Liver (tissue), 8 donors: ENCODE measurements at regions not wholly inside any gene's neighbourhood (a gene's known extent, or its start where the extent isn't known, plus 50 kb on each side); places are given as distances from the start of the nearest gene placed in this dataset.

ENCODE experiments used
- DNase-seq: peaks from one replicate; pipeline ENCODE4 v3.0.0-alpha.2; 2017; ENCODE audit warnings: low spot score
- H3K27ac ChIP-seq, 2 donors: one replicate each; pipeline ENCODE4 v1.7.0; 2013; ENCODE audit warnings: inconsistent platforms in 2 of 2, low read length in 2 of 2, control low read depth in 1 of 2, low read depth in 1 of 2, mild to moderate bottlenecking in 1 of 2
- H3K27me3 ChIP-seq, 4 donors: one replicate each; pipeline versions ENCODE4 v1.6.1 to v1.7.0; 2013; ENCODE audit warnings: low read length in 3 of 4, inconsistent platforms in 1 of 4, mild to moderate bottlenecking in 1 of 4, moderate library complexity in 1 of 4; ENCODE audit not compliant: control insufficient read depth in 4 of 4, insufficient read depth in 4 of 4
- H3K36me3 ChIP-seq, 4 donors: one replicate each; pipeline versions ENCODE4 v1.6.1 to v1.7.0; 2013; ENCODE audit warnings: low read length in 3 of 4, mild to moderate bottlenecking in 3 of 4, low read depth in 1 of 4, moderate library complexity in 1 of 4; ENCODE audit not compliant: control insufficient read depth in 4 of 4, insufficient read depth in 3 of 4
- H3K4me1 ChIP-seq, 4 donors: one replicate each; pipeline versions ENCODE4 v1.6.1 to v1.7.0; 2013; ENCODE audit warnings: low read length in 3 of 4, mild to moderate bottlenecking in 3 of 4, moderate library complexity in 1 of 4; ENCODE audit not compliant: control insufficient read depth in 4 of 4, insufficient read depth in 4 of 4
- H3K4me3 ChIP-seq, 3 donors: one replicate each; pipeline versions ENCODE4 v1.6.1 to v1.7.0; 2013; ENCODE audit warnings: low read length in 3 of 3, control low read depth in 1 of 3, low read depth in 1 of 3, mild to moderate bottlenecking in 1 of 3
- H3K9ac ChIP-seq, 2 donors: one replicate each; pipeline ENCODE4 v1.7.0; 2013; ENCODE audit warnings: low read length in 2 of 2, mild to moderate bottlenecking in 2 of 2, moderate library complexity in 2 of 2, control low read depth in 1 of 2, low read depth in 1 of 2
- H3K9me3 ChIP-seq, 4 donors: one replicate each; pipeline versions ENCODE4 v1.6.1 to v1.7.0; 2013; ENCODE audit warnings: low read length in 3 of 4; ENCODE audit not compliant: control insufficient read depth in 4 of 4
- EGR1 ChIP-seq, 2 donors: IDR thresholded peaks; 2 replicates each; pipeline ENCODE4 v1.6.1; 2016 to 2018; ENCODE audit warnings: antibody characterized with exemption in 2 of 2, low read depth in 2 of 2
- FOXA1 ChIP-seq: IDR thresholded peaks from 2 replicates; pipeline ENCODE4 v1.6.1; 2016; ENCODE audit warnings: antibody characterized with exemption
- FOXA2 ChIP-seq: IDR thresholded peaks from 2 replicates; pipeline ENCODE4 v1.6.1; 2016; ENCODE audit warnings: antibody characterized with exemption
- GABPA ChIP-seq, 2 donors: IDR thresholded peaks in 1 of 2; conservative IDR thresholded peaks in 1 of 2; 2 replicates each; pipeline ENCODE4 v1.6.1; 2016; ENCODE audit warnings: antibody characterized with exemption in 2 of 2, mild to moderate bottlenecking in 1 of 2, moderate library complexity in 1 of 2
- HNF4A ChIP-seq, 2 donors: conservative IDR thresholded peaks; 2 replicates each; pipeline ENCODE4 v1.6.1; 2016; ENCODE audit warnings: antibody characterized with exemption in 2 of 2, mild to moderate bottlenecking in 2 of 2
- HNF4G ChIP-seq: IDR thresholded peaks from 2 replicates; pipeline ENCODE4 v1.6.1; 2016; ENCODE audit warnings: antibody characterized with exemption
- JUND ChIP-seq, 2 donors: IDR thresholded peaks; 2 replicates each; pipeline ENCODE4 v1.6.1; 2016; ENCODE audit warnings: antibody characterized with exemption in 2 of 2
- NR2F2 ChIP-seq: IDR thresholded peaks from 2 replicates; pipeline ENCODE4 v1.6.1; 2016; ENCODE audit warnings: antibody characterized with exemption
- RAD21 ChIP-seq, 2 donors: IDR thresholded peaks; 2 replicates each; pipeline ENCODE4 v1.6.1; 2016; ENCODE audit warnings: antibody characterized with exemption in 2 of 2, mild to moderate bottlenecking in 2 of 2
- REST ChIP-seq: IDR thresholded peaks from 2 replicates; pipeline ENCODE4 v1.6.1; 2016; ENCODE audit warnings: antibody characterized with exemption, mild to moderate bottlenecking
- RXRA ChIP-seq, 2 donors: IDR thresholded peaks; 2 replicates each; pipeline ENCODE4 v1.6.1; 2017 to 2018; ENCODE audit warnings: antibody characterized with exemption in 2 of 2, mild to moderate bottlenecking in 1 of 2
- SP1 ChIP-seq: IDR thresholded peaks from 2 replicates; pipeline ENCODE4 v1.6.1; 2018; ENCODE audit warnings: antibody characterized with exemption, mild to moderate bottlenecking
- TAF1 ChIP-seq: conservative IDR thresholded peaks from 2 replicates; pipeline ENCODE4 v1.6.1; 2016; ENCODE audit warnings: antibody characterized with exemption, mild to moderate bottlenecking
- YY1 ChIP-seq: IDR thresholded peaks from 2 replicates; pipeline ENCODE4 v1.6.1; 2016; ENCODE audit warnings: antibody characterized with exemption, mild to moderate bottlenecking
- ZBTB33 ChIP-seq: IDR thresholded peaks from 2 replicates; pipeline ENCODE4 v1.6.1; 2016; ENCODE audit warnings: antibody characterized with exemption
- WGBS: extraction: QIAGEN DNeasy Blood & Tissue Kit; methylation state at CpG from one replicate; pipeline ENCODE4 v1.1.7; 2013; 5-methylcytosine and 5-hydroxymethylcytosine counted together
- TF ChIP-seq, protein P1 (sequence below): IDR thresholded peaks from 2 replicates; pipeline ENCODE4 v1.6.1; 2016; ENCODE audit warnings: antibody characterized with exemption
- TF ChIP-seq, protein P2 (sequence below): IDR thresholded peaks from 2 replicates; pipeline ENCODE4 v1.6.1; 2016; ENCODE audit warnings: antibody characterized with exemption
- TF ChIP-seq, protein P3 (sequence below): fragments of 150-350 bp; IDR thresholded peaks from 2 replicates; pipeline ENCODE4 v1.5.1; 2017; ENCODE audit warnings: improper control_type of control experiment, low read depth, low read length; ENCODE audit not compliant: missing input control
- donor health status: healthy.
- donor health status: healthy.
- donor health status: healthy.
- donor health status: healthy.
- donor health status: healthy.

- Histone ChIP-seq H3K27ac (no peak overlapping the region), H3K9ac (no peak overlapping the region), H3K4me3 (no peak overlapping the region), H3K9me3 (no peaks in the 10 kb centered on the region), H3K36me3 (no peaks in the 10 kb centered on the region), H3K4me1 (no peaks in the 10 kb centered on the region), H3K27me3 (peaks cover 0 to 3% (median 1%) of the 10 kb centered on the region in 4 donors)
- TF ChIP-seq, protein P1, sequence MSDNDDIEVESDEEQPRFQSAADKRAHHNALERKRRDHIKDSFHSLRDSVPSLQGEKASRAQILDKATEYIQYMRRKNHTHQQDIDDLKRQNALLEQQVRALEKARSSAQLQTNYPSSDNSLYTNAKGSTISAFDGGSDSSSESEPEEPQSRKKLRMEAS, result no peak
- no peak for TF ChIP-seq EGR1 (IDR thresholded peaks at IDR 0.05; ENCODE audit: low read depth in 2 of 2)
- no peak for TF ChIP-seq ZBTB33
- TF ChIP-seq, protein P2, sequence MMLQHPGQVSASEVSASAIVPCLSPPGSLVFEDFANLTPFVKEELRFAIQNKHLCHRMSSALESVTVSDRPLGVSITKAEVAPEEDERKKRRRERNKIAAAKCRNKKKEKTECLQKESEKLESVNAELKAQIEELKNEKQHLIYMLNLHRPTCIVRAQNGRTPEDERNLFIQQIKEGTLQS, result no peak
- no peak for TF ChIP-seq FOXA1
- no peak for TF ChIP-seq SP1
- WGBS, result 84% methylated on average over 6 of the region's 6 CpGs
- DNase-seq, result no peak
Measured at GRCh38 chr20:48040491-48040890, 255.2 kb upstream of the SULF2 start.

- Histone ChIP-seq H3K4me3 (no peak overlapping the region), H3K4me1 (no peaks in the 10 kb centered on the region), H3K9ac (no peak overlapping the region), H3K27me3 (peaks cover 0 to 3% (median 1%) of the 10 kb centered on the region in 4 donors), H3K27ac (no peak overlapping the region), H3K36me3 (no peaks in the 10 kb centered on the region), H3K9me3 (no peaks in the 10 kb centered on the region)
- WGBS, result 80% methylated on average over 7 of the region's 7 CpGs
- DNase-seq, result no peak
- TF ChIP-seq, protein P2, result no peak
- TF ChIP-seq FOXA2 (no peak), NR2F2 (no peak), TAF1 (no peak), FOXA1 (no peak), ZBTB33 (no peak), REST (no peak), JUND (IDR thresholded peaks at IDR 0.05) (no peak), HNF4A (conservative IDR thresholded peaks at IDR 0.05) (no peak), SP1 (no peak), YY1 (no peak), EGR1 (IDR thresholded peaks at IDR 0.05; ENCODE audit: low read depth in 2 of 2) (no peak), HNF4G (no peak), RAD21 (IDR thresholded peaks at IDR 0.05) (no peak), RXRA (IDR thresholded peaks at IDR 0.05) (no peak), GABPA (IDR thresholded peaks at IDR 0.05 in 1 of 2, conservative IDR thresholded peaks at IDR 0.05 in 1 of 2) (no peak)
- TF ChIP-seq, protein P3, sequence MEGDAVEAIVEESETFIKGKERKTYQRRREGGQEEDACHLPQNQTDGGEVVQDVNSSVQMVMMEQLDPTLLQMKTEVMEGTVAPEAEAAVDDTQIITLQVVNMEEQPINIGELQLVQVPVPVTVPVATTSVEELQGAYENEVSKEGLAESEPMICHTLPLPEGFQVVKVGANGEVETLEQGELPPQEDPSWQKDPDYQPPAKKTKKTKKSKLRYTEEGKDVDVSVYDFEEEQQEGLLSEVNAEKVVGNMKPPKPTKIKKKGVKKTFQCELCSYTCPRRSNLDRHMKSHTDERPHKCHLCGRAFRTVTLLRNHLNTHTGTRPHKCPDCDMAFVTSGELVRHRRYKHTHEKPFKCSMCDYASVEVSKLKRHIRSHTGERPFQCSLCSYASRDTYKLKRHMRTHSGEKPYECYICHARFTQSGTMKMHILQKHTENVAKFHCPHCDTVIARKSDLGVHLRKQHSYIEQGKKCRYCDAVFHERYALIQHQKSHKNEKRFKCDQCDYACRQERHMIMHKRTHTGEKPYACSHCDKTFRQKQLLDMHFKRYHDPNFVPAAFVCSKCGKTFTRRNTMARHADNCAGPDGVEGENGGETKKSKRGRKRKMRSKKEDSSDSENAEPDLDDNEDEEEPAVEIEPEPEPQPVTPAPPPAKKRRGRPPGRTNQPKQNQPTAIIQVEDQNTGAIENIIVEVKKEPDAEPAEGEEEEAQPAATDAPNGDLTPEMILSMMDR, result no peak
- TF ChIP-seq, protein P1, result no peak
Measured at GRCh38 chr20:48040051-48040450, 254.8 kb upstream of the SULF2 start.
